ENCODE measurements at regions not wholly inside any gene's neighbourhood (a gene's known extent, or its start where the extent isn't known, plus 50 kb on each side); places are given as distances from the start of the nearest gene placed in this dataset.
A peak's percentile ranks its signal among the peaks of the same experiment; 100 is the strongest.

- intact Hi-C loops (cut with micrococcal nuclease), result no loop called here
- Mint-ChIP-seq H3K27ac (ENCODE audit: low read depth, unreplicated experiment) (no peak overlapping the region), H3K27me3 (ENCODE audit: insufficient read depth, unreplicated experiment) (peaks cover 13% of the 10 kb centered on the region), H3K9me3 (ENCODE audit: unreplicated experiment) (no peaks in the 10 kb centered on the region), H3K36me3 (ENCODE audit: insufficient read depth, unreplicated experiment) (peaks cover 6% of the 10 kb centered on the region), H3K4me1 (ENCODE audit: insufficient read depth, unreplicated experiment) (no peaks in the 10 kb centered on the region), H3K4me3 (ENCODE audit: unreplicated experiment) (no peak overlapping the region)
- ChIA-PET CTCF (interaction anchor here (0.5 to 0.8 kb wide), 3 partner anchors 95 to 185 kb away, joined by 3 read pairs; no protein-coding TSS in a partner anchor), POLR2A (no interaction called here)
- no TSS peak for BruUV-seq (replicated peaks)
- no peak for DNase-seq (ENCODE audit: unreplicated experiment)
- no peak for TF ChIP-seq CTCF (IDR thresholded peaks at IDR 0.05; ENCODE audit: unreplicated experiment)
These were observed 230.3 kb downstream of the ETS1 start for GRCh38 chr11:128357073-128357472.

- no peak overlapping the region for H3K4me3 Mint-ChIP-seq (ENCODE audit: unreplicated experiment)
- no peak overlapping the region for H3K27ac Mint-ChIP-seq (ENCODE audit: low read depth, unreplicated experiment)
- peaks cover 12% of the 10 kb centered on the region for H3K27me3 Mint-ChIP-seq (ENCODE audit: insufficient read depth, unreplicated experiment)
- POLR2A ChIA-PET, result interaction anchor here (1.2 kb wide), 1 partner anchor 19 kb away, joined by 3 read pairs; no protein-coding TSS in a partner anchor
- DNase-seq (ENCODE audit: unreplicated experiment), result no peak
- BruUV-seq (replicated peaks), result no TSS peak
- intact Hi-C loops (cut with micrococcal nuclease), result no loop called here
- H3K4me1 Mint-ChIP-seq (ENCODE audit: insufficient read depth, unreplicated experiment), result no peaks in the 10 kb centered on the region
- peaks cover 6% of the 10 kb centered on the region for H3K36me3 Mint-ChIP-seq (ENCODE audit: insufficient read depth, unreplicated experiment)
- no peak for TF ChIP-seq CTCF (IDR thresholded peaks at IDR 0.05; ENCODE audit: unreplicated experiment)
- H3K9me3 Mint-ChIP-seq (ENCODE audit: unreplicated experiment), result no peaks in the 10 kb centered on the region
- CTCF ChIA-PET, result no interaction called here
These were observed 231.8 kb downstream of the ETS1 start for GRCh38 chr11:128355558-128355957.

- ChIA-PET CTCF (no interaction called here), POLR2A (interaction anchor here (1.2 kb wide), 1 partner anchor 18 kb away, joined by 3 read pairs; no protein-coding TSS in a partner anchor)
- peak; percentile 34 for DNase-seq (ENCODE audit: unreplicated experiment)
- BruUV-seq (replicated peaks), result no TSS peak
- TF ChIP-seq CTCF (IDR thresholded peaks at IDR 0.05; ENCODE audit: unreplicated experiment), result no peak
- peaks cover 6% of the 10 kb centered on the region for H3K36me3 Mint-ChIP-seq (ENCODE audit: insufficient read depth, unreplicated experiment)
- H3K9me3 Mint-ChIP-seq (ENCODE audit: unreplicated experiment), result no peaks in the 10 kb centered on the region
- no peak overlapping the region for H3K27ac Mint-ChIP-seq (ENCODE audit: low read depth, unreplicated experiment)
- peaks cover 12% of the 10 kb centered on the region for H3K27me3 Mint-ChIP-seq (ENCODE audit: insufficient read depth, unreplicated experiment)
- H3K4me3 Mint-ChIP-seq (ENCODE audit: unreplicated experiment), result no peak overlapping the region
- H3K4me1 Mint-ChIP-seq (ENCODE audit: insufficient read depth, unreplicated experiment), result no peaks in the 10 kb centered on the region
- intact Hi-C loops (cut with micrococcal nuclease), result no loop called here
These were observed 232.9 kb downstream of the ETS1 start for GRCh38 chr11:128354476-128354875.

- BruUV-seq (replicated peaks), result no TSS peak
- no peak for DNase-seq (ENCODE audit: unreplicated experiment)
- no peaks in the 10 kb centered on the region for H3K9me3 Mint-ChIP-seq (ENCODE audit: unreplicated experiment)
- peaks cover 12% of the 10 kb centered on the region for H3K27me3 Mint-ChIP-seq (ENCODE audit: insufficient read depth, unreplicated experiment)
- H3K4me1 Mint-ChIP-seq (ENCODE audit: insufficient read depth, unreplicated experiment), result no peaks in the 10 kb centered on the region
- CTCF ChIA-PET, result interaction anchor here (0.7 kb wide), 1 partner anchor 320 kb away, joined by 6 read pairs; no protein-coding TSS in a partner anchor
- H3K36me3 Mint-ChIP-seq (ENCODE audit: insufficient read depth, unreplicated experiment), result no peaks in the 10 kb centered on the region
- POLR2A ChIA-PET, result interaction anchor here (0.7 kb wide), 1 partner anchor 64 kb away, joined by 5 read pairs; no protein-coding TSS in a partner anchor
- H3K27ac Mint-ChIP-seq (ENCODE audit: low read depth, unreplicated experiment), result no peak overlapping the region
- no peak overlapping the region for H3K4me3 Mint-ChIP-seq (ENCODE audit: unreplicated experiment)
- intact Hi-C loops (cut with micrococcal nuclease), result no loop called here
- no peak for TF ChIP-seq CTCF (IDR thresholded peaks at IDR 0.05; ENCODE audit: unreplicated experiment)
These were observed 236.2 kb downstream of the ETS1 start for GRCh38 chr11:128351168-128351567.

Data from MCF 10A (cell line).